ENCODE measurements at regions not wholly inside any gene's neighbourhood (a gene's known extent, or its start where the extent isn't known, plus 50 kb on each side); places are given as distances from the start of the nearest gene placed in this dataset.

DNA sequence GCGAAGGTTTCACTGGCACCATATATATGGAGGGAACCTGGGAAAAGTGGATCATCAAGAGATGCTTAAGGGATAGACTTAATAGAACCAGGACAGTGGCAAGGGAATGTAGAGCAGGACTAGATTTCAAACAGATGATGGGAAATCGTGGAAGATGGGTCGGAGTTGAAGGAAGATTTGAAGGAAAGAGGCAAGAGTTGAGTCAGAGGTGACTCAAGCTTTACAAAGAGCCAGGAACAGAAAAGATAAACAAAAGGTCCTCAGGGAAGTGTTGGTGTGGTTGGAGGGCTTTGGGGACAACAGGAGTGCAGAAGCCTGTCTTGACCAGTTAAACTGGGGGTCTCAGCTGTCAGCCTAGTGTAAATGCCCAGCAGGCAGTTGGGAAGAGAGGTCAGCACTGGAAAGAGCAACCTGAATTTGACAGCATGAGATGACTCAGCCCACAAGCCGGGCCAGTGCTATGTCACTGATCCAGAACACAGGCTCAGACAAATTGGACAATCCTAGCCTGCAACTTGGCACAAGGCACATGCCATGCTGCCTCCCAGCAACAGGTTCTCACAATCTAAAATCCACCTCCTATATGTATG is 230.5 kb downstream of the IDS start:
- no peak for DNase-seq

DNA sequence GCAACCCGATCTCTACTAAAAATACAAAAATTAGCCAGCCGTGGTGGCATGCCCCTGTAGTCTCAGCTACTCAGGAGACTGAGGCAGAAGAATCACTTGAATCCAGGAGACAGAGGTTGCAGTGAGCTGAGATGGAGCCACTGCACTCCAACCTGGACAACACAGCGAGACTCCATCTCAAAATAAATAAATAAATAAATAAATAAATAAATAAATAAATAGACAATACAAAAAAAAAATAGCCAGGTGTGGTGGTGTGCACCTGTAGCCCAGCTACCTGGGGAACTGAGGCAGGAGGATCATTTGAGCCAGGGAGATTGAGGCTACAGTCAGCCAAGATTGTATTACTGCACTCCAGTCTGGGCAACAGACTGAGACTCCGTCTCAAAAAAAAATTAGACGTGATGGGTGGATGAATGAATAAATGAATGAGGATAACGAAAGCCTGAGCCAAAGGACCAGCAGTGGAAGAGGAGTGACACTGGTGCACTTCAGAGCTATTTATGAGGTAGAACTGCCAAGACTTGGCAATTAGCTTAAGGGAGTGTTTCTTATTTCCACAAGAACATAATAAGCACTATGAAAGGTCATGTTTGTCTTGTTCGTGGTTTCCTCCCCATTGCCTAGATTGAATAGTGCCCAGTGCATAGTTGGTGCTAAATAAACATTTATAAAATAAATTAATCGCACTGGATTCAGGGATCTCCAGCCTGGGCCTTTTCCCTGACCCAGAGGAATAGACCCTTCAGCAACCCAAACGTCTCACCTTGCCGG is 232.2 kb downstream of the IDS start:
- DNase-seq = no peak

GRCh38 chrX:149267878-149268813 is 237.0 kb downstream of the IDS start:
- DNase-seq = no peak

GRCh38 chrX:149262086-149262485 is 243.0 kb downstream of the IDS start:
- DNase-seq = no peak

DNA sequence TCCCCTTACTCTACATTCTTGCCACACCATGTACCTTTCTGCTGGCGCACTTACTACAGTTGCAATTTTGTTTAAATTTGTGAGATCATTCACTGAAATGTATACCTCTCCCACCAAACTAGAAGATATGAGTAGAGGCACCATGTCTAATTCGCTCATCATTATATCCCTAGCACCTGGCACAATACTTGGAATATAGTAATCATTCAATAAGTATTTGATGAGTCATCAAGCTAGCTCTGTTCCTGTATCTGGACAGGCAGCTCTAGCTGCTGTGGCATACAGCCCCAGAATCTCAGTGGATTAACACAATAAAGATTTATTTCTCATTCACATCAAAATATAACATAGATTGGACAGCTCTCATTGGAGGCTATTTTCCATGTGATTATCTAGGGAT is 245.9 kb downstream of the IDS start:
- no peak for DNase-seq

- DNase-seq = no peak
These were observed 249.2 kb downstream of the IDS start for GRCh38 chrX:149255860-149256259.

DNA sequence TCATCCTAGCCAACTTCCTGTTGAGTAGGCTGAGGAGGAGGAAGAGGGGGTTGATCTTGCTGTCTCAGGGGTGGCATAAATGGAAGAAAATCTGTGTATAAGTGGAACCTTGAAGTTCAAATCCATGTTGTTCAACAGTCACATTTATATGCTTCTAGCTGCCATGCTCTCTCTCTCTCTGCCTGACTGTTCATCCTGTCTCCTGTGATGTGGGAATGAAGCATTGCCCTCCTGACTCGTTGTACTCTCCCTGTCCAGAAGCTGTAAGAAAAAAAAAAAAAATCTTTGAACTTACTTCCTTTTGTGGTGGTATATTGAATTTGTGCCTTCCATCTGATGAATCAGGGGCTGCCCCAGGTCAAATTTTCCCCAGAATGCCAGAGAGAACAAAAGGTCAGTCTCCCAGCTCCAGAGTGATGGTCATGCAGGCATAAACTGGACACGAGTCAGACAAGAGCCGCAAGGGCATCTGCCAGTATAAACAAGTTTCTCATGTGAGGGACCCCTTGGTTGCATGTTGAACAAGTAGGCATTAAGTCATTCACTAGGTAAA is 257.0 kb downstream of the IDS start:
- DNase-seq = no peak

- no peak for DNase-seq
These were observed 274.4 kb downstream of the IDS start for GRCh38 chrX:149230689-149231088.

GRCh38 chrX:149223854-149224253 is 281.3 kb downstream of the IDS start:
- no peak for DNase-seq

- DNase-seq = no peak
These were observed 283.1 kb downstream of the IDS start for GRCh38 chrX:149222040-149222439.

DNA sequence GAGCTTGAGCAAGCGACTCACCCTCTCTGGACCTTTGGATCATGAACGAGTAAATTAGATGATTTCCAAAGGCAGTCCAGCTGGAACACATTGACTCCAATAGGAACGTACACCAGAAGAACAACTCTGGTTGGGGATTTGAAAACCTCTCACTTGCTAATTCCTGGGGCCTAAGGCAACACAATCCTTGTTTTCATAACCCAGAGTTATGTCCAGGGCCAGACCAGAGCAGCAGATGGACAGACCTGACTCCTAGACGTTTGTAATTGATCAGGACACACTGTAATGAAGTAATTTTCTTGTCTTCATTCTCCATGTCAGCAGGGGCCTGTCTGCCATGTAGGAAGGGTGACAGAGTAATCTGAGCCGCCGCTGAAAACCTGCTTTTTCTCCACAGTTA is 283.9 kb downstream of the IDS start:
- DNase-seq = no peak

DNA sequence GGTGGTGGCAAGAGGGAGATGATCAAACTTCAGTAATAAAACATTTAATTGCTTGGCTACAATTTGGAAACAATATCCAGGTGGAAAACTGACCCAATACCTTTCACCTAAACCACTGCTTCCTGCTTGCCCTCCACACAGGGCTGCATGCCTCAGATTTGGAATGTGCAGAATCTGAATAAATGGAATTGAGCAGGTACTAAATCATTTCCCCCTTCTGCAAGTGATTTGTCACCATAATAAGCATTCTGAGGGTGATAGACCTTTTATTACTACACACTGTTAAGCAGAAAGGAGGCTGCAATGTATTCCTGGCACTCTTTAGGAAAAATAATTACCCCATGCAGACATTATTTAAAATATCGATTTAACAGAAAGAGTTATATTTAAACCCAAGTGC is 291.8 kb downstream of the IDS start:
- no peak for DNase-seq

- no peak for DNase-seq
These were observed 296.8 kb downstream of the IDS start for GRCh38 chrX:149208307-149208706.

- DNase-seq = no peak
These were observed 297.6 kb downstream of the IDS start for GRCh38 chrX:149207518-149207917.

DNA sequence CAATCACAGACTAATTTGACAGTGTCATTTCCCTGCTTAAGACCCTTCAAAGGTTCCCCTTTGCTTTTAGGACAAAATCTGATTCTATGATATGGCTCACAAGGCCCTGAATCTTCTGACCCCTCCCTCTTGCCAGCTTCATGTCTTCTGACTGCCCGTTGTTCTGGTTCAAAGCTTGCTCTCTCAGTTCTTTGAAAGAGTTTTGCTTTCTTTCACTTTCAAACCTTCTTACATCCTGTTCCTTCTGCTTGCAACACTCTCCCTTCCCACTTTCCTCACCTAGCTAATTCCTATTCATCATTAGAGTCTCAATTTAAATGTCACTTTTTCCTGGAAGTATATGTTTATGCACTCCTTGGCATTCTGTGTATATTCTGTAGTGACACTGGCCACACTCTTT is 299.2 kb downstream of the IDS start:
- no peak for DNase-seq

DNA sequence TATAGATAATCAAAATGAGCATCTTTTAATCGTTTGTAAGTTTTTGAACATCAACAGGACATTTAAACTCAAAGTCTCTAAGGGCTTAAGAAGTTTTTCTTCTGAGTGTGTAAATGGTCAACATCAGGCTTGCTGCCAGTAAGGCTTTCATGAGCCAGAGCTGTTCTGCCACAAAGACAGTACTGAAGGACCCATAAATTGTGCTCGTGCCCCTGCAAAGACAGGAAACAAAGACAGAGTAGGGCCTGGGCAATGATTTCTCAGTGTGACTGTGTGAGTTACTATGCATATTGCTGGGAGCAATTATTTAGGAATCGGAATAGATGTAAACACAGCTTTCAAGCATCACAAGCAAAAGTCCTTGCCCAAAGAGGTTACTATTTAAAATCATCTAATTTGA is 300.0 kb downstream of the IDS start:
- DNase-seq = no peak

GRCh38 chrX:149199734-149200133 is 305.4 kb downstream of the IDS start:
- DNase-seq = no peak

DNA sequence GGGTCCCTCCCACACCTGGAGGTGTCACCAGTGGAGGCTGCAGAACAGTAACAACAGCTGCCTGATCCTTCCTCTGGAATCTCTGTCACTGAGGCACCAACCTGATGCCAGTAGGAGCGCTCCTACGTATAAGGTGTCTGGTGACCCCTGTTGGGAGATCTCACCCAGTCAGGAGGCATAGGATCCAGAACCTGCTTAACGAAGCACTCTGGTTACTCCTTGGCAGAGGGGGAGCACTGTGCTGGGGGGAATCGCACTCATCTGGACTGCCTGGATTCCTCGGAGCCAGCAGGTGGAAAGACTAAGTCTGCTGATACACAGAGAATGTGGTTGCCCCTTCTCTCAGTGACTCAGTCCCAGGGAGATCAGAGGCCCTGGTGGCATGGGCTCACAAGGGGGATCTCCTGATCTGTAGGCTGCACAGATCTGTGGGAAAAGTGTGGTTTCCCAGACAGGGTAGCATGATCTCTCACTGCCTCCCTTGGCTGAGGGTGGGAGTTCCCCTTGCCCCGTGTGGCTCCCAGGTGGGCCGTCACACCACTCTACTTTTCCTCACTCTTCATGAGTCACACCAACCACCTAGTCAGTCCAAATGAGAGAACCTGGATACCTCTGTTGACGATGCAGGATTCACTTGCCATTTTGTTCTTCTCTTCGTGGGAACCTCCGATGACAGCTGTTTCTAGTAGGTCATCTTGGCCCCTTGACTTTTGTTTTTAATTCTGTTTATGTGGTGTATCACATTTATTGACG is 305.9 kb downstream of the IDS start:
- DNase-seq = no peak

GRCh38 chrX:149185087-149185486 is 320.0 kb downstream of the IDS start:
- no peak for DNase-seq

- no peak for DNase-seq
These were observed 343.5 kb downstream of the IDS start for GRCh38 chrX:149161435-149162088.

- no peak for DNase-seq
These were observed 347.1 kb downstream of the IDS start for GRCh38 chrX:149157976-149158375.

- DNase-seq = no peak
These were observed 352.2 kb downstream of the IDS start for GRCh38 chrX:149152941-149153340.

Measured in cerebellar nuclear complex (tissue), 1 donor.